ENCODE measurements at regions not wholly inside any gene's neighbourhood (a gene's known extent, or its start where the extent isn't known, plus 50 kb on each side); places are given as distances from the start of the nearest gene placed in this dataset.

- no peaks in the 10 kb centered on the region for H3K9me3 ChIP-seq (ENCODE audit: low read depth, low read length)
- TF ChIP-seq POLR2AphosphoS5 (IDR thresholded peaks at IDR 0.05; ENCODE audit: borderline replicate concordance, low read depth, low read length) (no peak), FOXP2 (optimal IDR thresholded peaks at IDR 0.05; ENCODE audit: control extremely low read depth, extremely low read length, insufficient read depth) (no peak), EZH2 (IDR thresholded peaks at IDR 0.05) (no peak)
- H3K9ac ChIP-seq (ENCODE audit: insufficient read length), result no peak overlapping the region
- no peak overlapping the region for H3K4me3 ChIP-seq
- H3K27ac ChIP-seq, result no peak overlapping the region
- no peaks in the 10 kb centered on the region for H3K36me3 ChIP-seq (ENCODE audit: insufficient read depth, low read length)
- DNase-seq (ENCODE audit: low read depth, low spot score), result no peak
Observed at GRCh38 chr10:78543031-78543748, 509.5 kb downstream of the RPS24 start.

GRCh38 chr10:78543749-78544362 lies 510.2 kb downstream of the RPS24 start:
- TF ChIP-seq FOXP2 (optimal IDR thresholded peaks at IDR 0.05; ENCODE audit: control extremely low read depth, extremely low read length, insufficient read depth) (no peak), EZH2 (IDR thresholded peaks at IDR 0.05) (no peak), POLR2AphosphoS5 (IDR thresholded peaks at IDR 0.05; ENCODE audit: borderline replicate concordance, low read depth, low read length) (no peak)
- no peaks in the 10 kb centered on the region for H3K9me3 ChIP-seq (ENCODE audit: low read depth, low read length)
- no peak overlapping the region for H3K4me3 ChIP-seq
- H3K36me3 ChIP-seq (ENCODE audit: insufficient read depth, low read length), result no peaks in the 10 kb centered on the region
- no peak for DNase-seq (ENCODE audit: low read depth, low spot score)
- H3K9ac ChIP-seq (ENCODE audit: insufficient read length), result no peak overlapping the region
- no peak overlapping the region for H3K27ac ChIP-seq

GRCh38 chr10:78544423-78545090 lies 510.9 kb downstream of the RPS24 start:
- Histone ChIP-seq H3K9me3 (ENCODE audit: low read depth, low read length) (no peaks in the 10 kb centered on the region), H3K36me3 (ENCODE audit: insufficient read depth, low read length) (no peaks in the 10 kb centered on the region), H3K27ac (no peak overlapping the region), H3K4me3 (no peak overlapping the region), H3K9ac (ENCODE audit: insufficient read length) (no peak overlapping the region)
- TF ChIP-seq FOXP2 (optimal IDR thresholded peaks at IDR 0.05; ENCODE audit: control extremely low read depth, extremely low read length, insufficient read depth) (no peak), POLR2AphosphoS5 (IDR thresholded peaks at IDR 0.05; ENCODE audit: borderline replicate concordance, low read depth, low read length) (no peak), EZH2 (IDR thresholded peaks at IDR 0.05) (no peak)
- no peak for DNase-seq (ENCODE audit: low read depth, low spot score)

- H3K36me3 ChIP-seq (ENCODE audit: insufficient read depth, low read length), result no peaks in the 10 kb centered on the region
- H3K27ac ChIP-seq, result no peak overlapping the region
- TF ChIP-seq EZH2 (IDR thresholded peaks at IDR 0.05) (no peak), FOXP2 (optimal IDR thresholded peaks at IDR 0.05; ENCODE audit: control extremely low read depth, extremely low read length, insufficient read depth) (no peak), POLR2AphosphoS5 (IDR thresholded peaks at IDR 0.05; ENCODE audit: borderline replicate concordance, low read depth, low read length) (no peak)
- no peaks in the 10 kb centered on the region for H3K9me3 ChIP-seq (ENCODE audit: low read depth, low read length)
- no peak overlapping the region for H3K4me3 ChIP-seq
- no peak overlapping the region for H3K9ac ChIP-seq (ENCODE audit: insufficient read length)
- no peak for DNase-seq (ENCODE audit: low read depth, low spot score)
Observed at GRCh38 chr10:78545756-78546155, 512.1 kb downstream of the RPS24 start.

GRCh38 chr10:78547397-78547796 lies 513.7 kb downstream of the RPS24 start:
- Histone ChIP-seq H3K36me3 (ENCODE audit: insufficient read depth, low read length) (no peaks in the 10 kb centered on the region), H3K9me3 (ENCODE audit: low read depth, low read length) (no peaks in the 10 kb centered on the region), H3K4me3 (no peak overlapping the region), H3K9ac (ENCODE audit: insufficient read length) (no peak overlapping the region), H3K27ac (no peak overlapping the region)
- DNase-seq (ENCODE audit: low read depth, low spot score), result no peak
- TF ChIP-seq POLR2AphosphoS5 (IDR thresholded peaks at IDR 0.05; ENCODE audit: borderline replicate concordance, low read depth, low read length) (no peak), EZH2 (IDR thresholded peaks at IDR 0.05) (no peak), FOXP2 (optimal IDR thresholded peaks at IDR 0.05; ENCODE audit: control extremely low read depth, extremely low read length, insufficient read depth) (no peak)

- no peaks in the 10 kb centered on the region for H3K9me3 ChIP-seq (ENCODE audit: low read depth, low read length)
Observed at GRCh38 chr10:78547905-78548304, 514.2 kb downstream of the RPS24 start.

GRCh38 chr10:78548369-78548768 lies 514.7 kb downstream of the RPS24 start:
- Histone ChIP-seq H3K4me3 (no peak overlapping the region), H3K36me3 (ENCODE audit: insufficient read depth, low read length) (no peaks in the 10 kb centered on the region), H3K9ac (ENCODE audit: insufficient read length) (no peak overlapping the region), H3K9me3 (ENCODE audit: low read depth, low read length) (no peaks in the 10 kb centered on the region), H3K27ac (no peak overlapping the region)
- DNase-seq (ENCODE audit: low read depth, low spot score), result no peak
- TF ChIP-seq EZH2 (IDR thresholded peaks at IDR 0.05) (no peak), POLR2AphosphoS5 (IDR thresholded peaks at IDR 0.05; ENCODE audit: borderline replicate concordance, low read depth, low read length) (no peak)

More at GRCh38 chr10:78547905-78548304, 514.2 kb downstream of the RPS24 start:
- Histone ChIP-seq H3K27ac (no peak overlapping the region), H3K36me3 (ENCODE audit: insufficient read depth, low read length) (no peaks in the 10 kb centered on the region), H3K9ac (ENCODE audit: insufficient read length) (no peak overlapping the region), H3K4me3 (no peak overlapping the region)
- no peak for DNase-seq (ENCODE audit: low read depth, low spot score)
- TF ChIP-seq POLR2AphosphoS5 (IDR thresholded peaks at IDR 0.05; ENCODE audit: borderline replicate concordance, low read depth, low read length), result no peak
- no peak for TF ChIP-seq EZH2 (IDR thresholded peaks at IDR 0.05)

- H3K27ac ChIP-seq, result no peak overlapping the region
- TF ChIP-seq POLR2AphosphoS5 (IDR thresholded peaks at IDR 0.05; ENCODE audit: borderline replicate concordance, low read depth, low read length) (no peak), FOXP2 (optimal IDR thresholded peaks at IDR 0.05; ENCODE audit: control extremely low read depth, extremely low read length, insufficient read depth) (no peak), EZH2 (IDR thresholded peaks at IDR 0.05) (no peak)
- H3K4me3 ChIP-seq, result no peak overlapping the region
- no peaks in the 10 kb centered on the region for H3K36me3 ChIP-seq (ENCODE audit: insufficient read depth, low read length)
- DNase-seq (ENCODE audit: low read depth, low spot score), result no peak
- no peaks in the 10 kb centered on the region for H3K9me3 ChIP-seq (ENCODE audit: low read depth, low read length)
- H3K9ac ChIP-seq (ENCODE audit: insufficient read length), result no peak overlapping the region
Observed at GRCh38 chr10:78549140-78549935, 515.7 kb downstream of the RPS24 start.

Data from SK-N-MC (cell line).